ENCODE measurements at regions not wholly inside any gene's neighbourhood (a gene's known extent, or its start where the extent isn't known, plus 50 kb on each side); places are given as distances from the start of the nearest gene placed in this dataset.

- no peak for TF ChIP-seq CTCF (IDR thresholded peaks at IDR 0.05; ENCODE audit: borderline replicate concordance, extremely low read depth, low read length, poor library complexity, severe bottlenecking)
- TF ChIP-seq EZH2 (IDR thresholded peaks at IDR 0.05; ENCODE audit: borderline replicate concordance, low read depth, low read length, severe bottlenecking) = no peak
Measured at GRCh38 chr3:107008213-107008612, 369.0 kb upstream of the CCDC54 start.
